Activated T-helper 9 cell treated with anti-CD3 and anti-CD28 coated beads, Interleukin-2, amount 50 U/mL, for 16 hours (primary cell): ENCODE measurements at regions not wholly inside any gene's neighbourhood (a gene's known extent, or its start where the extent isn't known, plus 50 kb on each side); places are given as distances from the start of the nearest gene placed in this dataset.
"Not testable (repeated sequence)": the region's sequence is repeated elsewhere in the genome, so short reads cannot be mapped to it uniquely, and the experiment has no call there.

Experiments used
- DNase-seq: peaks from one replicate; pipeline ENCODE4 v3.0.0-alpha.2; 2020; ENCODE audit warnings: low read depth

GRCh38 chr4:101730291-101731117 lies 60.0 kb upstream of the BANK1 start:
- DNase-seq = peak; percentile 11

DNA sequence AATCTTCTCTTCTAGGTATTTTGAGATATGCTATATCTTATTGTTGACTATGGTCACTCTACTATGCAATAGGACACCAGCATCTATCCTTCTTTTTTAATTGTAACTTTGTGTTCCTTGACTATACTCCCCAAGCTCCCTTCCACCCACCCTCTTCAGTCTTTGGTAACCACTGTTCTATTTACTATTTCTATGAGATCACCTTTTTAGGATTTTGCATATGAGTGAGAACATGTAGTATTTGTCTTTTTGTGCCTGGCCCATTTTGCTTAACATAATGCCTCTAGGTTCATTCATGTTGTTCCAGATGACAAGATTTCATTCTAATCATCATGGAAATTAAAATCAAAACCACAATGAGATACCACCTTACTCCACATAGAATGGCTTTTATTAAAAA lies 63.3 kb upstream of the BANK1 start:
- no peak for DNase-seq

GRCh38 chr4:101724093-101724492 lies 66.4 kb upstream of the BANK1 start:
- DNase-seq = no peak

- no peak for DNase-seq
Measured at GRCh38 chr4:101718810-101719209, 71.7 kb upstream of the BANK1 start.

DNA sequence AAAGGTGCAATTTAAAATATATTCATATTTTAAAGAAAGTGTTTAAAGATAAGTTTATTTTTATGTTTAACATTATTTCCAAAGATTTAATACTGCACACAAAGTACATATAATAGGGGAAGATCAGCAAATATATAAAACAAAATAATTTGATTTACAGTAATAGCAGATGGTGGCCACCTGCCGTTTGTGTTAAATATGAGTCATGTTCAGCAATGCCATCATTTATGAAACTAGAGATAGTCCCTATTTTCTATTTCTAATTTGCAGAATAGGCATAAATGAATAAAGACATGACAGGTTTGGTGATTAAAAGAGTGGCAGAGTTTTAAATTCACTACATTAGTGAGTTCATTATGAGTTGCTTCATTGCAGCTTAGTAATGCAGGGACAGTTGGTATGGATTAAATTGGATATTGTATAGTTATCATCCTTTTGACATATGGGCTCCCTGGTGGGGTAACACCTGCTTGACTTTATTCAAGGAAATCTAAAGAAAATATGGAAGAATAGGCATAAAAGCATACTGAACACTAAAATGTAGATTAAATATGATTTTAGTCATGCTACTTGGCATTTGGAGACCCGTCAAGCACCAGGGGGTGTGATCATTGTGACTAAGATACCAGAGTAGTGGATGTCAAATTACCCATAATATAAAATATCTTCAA lies 78.8 kb upstream of the BANK1 start:
- no peak for DNase-seq

GRCh38 chr4:101710806-101711205 lies 79.7 kb upstream of the BANK1 start:
- no peak for DNase-seq

DNA sequence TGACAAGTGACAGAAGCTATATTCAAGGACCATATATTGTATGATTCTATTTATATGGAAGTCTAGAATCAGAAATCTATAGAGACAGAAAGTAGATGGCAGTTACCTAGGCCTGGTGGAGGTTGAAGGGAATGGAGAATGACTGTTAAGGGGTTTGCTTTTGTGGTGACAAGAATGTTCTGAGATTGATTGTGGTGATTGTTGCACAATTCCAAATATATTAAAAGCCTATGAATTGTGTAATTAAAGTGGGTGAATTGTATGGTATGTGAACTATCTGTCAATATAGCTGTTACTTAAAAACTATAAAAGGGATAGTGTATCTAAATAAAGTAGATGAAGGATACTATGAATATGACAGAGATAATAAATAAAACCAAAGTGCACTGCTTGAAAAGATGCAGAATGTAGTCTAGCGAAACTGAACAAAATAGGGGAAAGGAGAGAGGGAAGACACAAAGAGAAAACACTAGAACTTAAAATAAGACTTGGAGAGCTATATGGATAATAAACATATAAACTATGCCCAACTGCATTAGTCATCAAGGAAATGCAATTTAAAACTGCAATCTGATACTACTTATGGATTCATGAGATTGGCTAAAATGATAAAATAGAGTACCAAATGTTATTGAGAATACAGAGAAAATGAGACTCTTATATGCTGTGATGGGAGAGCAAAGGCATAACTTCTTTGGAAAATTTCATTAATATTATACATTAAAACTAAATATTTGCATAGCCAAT lies 82.1 kb upstream of the BANK1 start:
- DNase-seq = no peak

DNA sequence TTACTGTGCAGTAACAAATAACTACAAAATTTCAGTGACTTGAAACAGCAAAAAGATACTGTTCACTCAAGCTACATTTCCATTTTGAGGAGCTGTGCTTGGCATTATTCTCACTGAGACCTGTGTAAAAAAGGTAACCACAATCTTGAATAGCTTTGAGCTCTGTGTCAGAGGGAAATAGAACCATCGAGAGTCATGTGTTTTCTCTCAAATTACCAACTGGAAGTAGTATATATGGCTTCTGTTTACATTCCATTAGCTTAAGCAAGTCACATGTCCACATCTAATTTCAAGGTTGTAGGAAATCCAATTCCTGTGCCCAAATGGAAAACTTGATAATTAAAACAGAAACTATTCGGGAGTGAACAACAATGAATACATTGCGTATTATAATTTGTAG lies 82.9 kb upstream of the BANK1 start:
- DNase-seq = no peak

DNA sequence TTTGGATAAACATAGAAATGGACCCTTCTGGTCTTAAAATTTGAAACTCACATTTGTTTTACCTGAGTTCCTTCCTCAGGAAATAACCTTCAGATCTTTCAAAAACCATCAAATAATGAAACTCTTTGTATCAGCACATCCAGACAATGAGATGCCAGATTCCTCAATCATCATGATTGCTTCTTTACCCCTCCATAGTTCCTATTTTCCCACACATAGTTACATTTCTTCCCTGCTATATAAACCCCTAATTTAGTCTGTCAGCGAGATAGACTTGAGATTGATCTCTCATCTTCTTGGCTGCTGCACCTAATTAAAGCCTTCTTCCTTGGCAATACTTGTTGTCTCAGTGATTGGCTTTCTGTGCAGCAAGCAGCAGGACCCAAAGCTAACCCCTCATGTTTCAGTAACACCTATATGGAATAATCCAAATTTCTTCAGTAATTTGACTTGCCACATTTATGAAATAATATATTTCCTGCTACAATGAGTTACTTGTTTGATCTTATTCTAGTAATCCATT lies 83.9 kb upstream of the BANK1 start:
- DNase-seq = no peak

DNA sequence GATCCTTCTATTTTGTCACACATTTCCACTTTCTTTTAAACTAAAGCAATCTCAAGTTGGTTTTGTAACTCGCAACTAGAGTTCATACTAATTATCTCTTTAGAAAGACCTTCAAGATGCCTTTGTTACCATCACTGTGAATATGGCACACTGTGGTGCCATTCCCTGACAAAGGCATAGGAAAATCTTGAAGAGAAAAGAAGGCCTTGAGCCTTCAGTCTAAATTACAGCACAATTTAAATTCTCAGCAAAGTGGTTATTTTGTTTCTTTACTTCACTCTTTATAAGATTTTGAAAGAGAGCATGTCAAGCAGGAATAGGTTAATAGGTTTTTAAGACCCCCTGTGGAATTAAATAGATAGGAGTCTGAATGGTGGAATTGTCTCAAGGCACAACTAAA lies 89.0 kb upstream of the BANK1 start:
- no peak for DNase-seq

GRCh38 chr4:101699441-101700124 lies 90.9 kb upstream of the BANK1 start:
- no peak for DNase-seq

- DNase-seq = no peak
Measured at GRCh38 chr4:101697266-101697665, 93.3 kb upstream of the BANK1 start.

GRCh38 chr4:101696276-101697010 lies 94.1 kb upstream of the BANK1 start:
- DNase-seq = no peak

GRCh38 chr4:101695176-101695575 lies 95.4 kb upstream of the BANK1 start:
- DNase-seq = no peak

- not testable (repeated sequence) for DNase-seq
Measured at GRCh38 chr4:101694403-101694802, 96.1 kb upstream of the BANK1 start.

GRCh38 chr4:101693842-101694398 lies 96.6 kb upstream of the BANK1 start:
- no peak for DNase-seq

- DNase-seq = no peak
Measured at GRCh38 chr4:101689220-101689619, 101.3 kb upstream of the BANK1 start.

- no peak for DNase-seq
Measured at GRCh38 chr4:101685126-101685525, 105.4 kb upstream of the BANK1 start.

DNA sequence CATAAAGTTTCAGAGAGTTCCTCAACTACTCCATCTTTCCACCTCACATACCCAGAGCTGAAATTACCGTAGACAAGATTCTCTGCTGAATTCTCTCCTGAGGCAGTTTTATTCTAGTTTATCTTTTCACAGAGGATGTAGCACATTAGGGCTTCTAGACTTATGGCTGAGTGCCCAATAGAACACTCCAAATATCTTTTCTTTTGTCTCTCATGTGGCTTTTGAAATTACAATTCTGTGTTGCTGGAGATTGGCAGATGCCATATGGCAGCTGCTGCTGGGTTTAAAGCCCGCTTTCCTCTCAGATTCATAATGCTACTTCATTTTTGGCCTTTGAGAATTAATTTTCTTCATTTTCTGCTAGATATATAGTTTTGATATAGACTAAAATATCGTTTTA lies 107.6 kb upstream of the BANK1 start:
- DNase-seq = no peak

DNA sequence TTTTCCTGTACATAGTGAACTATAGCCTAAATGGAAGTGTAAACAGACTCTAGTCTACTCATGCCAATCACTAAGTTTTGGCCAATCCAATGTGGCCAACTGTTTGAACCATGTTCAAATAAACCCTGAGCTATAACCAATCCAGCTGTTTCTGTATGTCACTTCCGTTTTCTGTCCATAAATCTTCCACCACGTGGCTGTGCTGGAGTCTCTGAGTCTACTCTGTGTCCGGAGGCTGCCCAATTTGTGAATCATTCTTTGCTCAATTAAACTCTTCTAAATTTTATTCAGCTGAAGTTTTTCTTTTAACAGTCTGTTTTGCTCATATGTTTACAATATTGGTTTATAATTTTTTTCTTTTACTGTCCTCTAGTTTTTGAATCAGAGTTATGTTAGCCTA lies 112.3 kb upstream of the BANK1 start:
- DNase-seq = no peak

DNA sequence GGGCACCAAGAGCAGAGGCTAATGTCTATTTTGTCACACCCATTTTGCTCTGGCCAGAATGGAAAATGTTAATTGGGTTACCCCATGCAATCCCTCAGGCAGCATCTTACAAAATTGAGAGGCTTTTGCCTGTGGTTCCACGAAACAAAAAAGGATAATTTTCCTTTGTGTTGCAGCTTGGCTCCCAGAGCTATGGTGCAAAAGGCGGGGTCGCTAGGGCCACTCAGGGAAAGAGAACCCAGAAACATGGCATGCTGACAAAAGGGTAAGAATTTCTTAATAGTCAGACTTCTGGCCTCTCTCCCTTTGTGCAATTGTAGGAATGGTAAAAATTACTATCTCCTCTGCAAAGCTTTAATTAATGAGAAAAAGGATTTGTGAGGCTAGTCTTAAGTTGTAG lies 119.6 kb upstream of the BANK1 start:
- DNase-seq = no peak
